ENCODE measurements at regions not wholly inside any gene's neighbourhood (a gene's known extent, or its start where the extent isn't known, plus 50 kb on each side); places are given as distances from the start of the nearest gene placed in this dataset.

- Mint-ChIP-seq H3K36me3 (ENCODE audit: low read depth) (no peaks in the 10 kb centered on the region; the same call in 2 of the 3 replicates), H3K4me3 (no peak overlapping the region), H3K4me1 (peaks cover 12% of the 10 kb centered on the region; the same call in 2 of the 3 replicates), H3K27me3 (ENCODE audit: insufficient read depth, low read depth, poor library complexity) (no peaks in the 10 kb centered on the region), H3K9me3 (no peaks in the 10 kb centered on the region), H3K27ac (no peak overlapping the region)
- H3K4me2 ChIP-seq, result no peak overlapping the region
- ATAC-seq, result no peak
- no peaks in the 10 kb centered on the region for H3F3A ChIP-seq (replicated peaks; ENCODE audit: low read depth)
- H3K4me1 ChIP-seq (ENCODE audit: insufficient read depth), result peaks cover 3% of the 10 kb centered on the region; the same call in 1 of the 2 replicates
- no peak for TF ChIP-seq EZH2 (IDR thresholded peaks at IDR 0.05; ENCODE audit: low read depth, unreplicated experiment)
- no peak for TF ChIP-seq CREB1 (CRISPR knock-in tag; IDR thresholded peaks at IDR 0.05; ENCODE audit: low read depth)
- no peak for TF ChIP-seq ZNF114 (CRISPR knock-in tag; IDR thresholded peaks at IDR 0.05)
- TF ChIP-seq CTCF (conservative IDR thresholded peaks at IDR 0.05; ENCODE audit: low read depth in 2 of 2), result no peak
- no peak for TF ChIP-seq POLR2AphosphoS5 (IDR thresholded peaks at IDR 0.05; ENCODE audit: low read depth)
- no peak for TF ChIP-seq ZNF462 (CRISPR knock-in tag; IDR thresholded peaks at IDR 0.05)
- TF ChIP-seq EZH2phosphoT487 (IDR thresholded peaks at IDR 0.05; ENCODE audit: unreplicated experiment), result no peak
- TF ChIP-seq REST (IDR thresholded peaks at IDR 0.05; ENCODE audit: unreplicated experiment), result no peak
- TF ChIP-seq STAT1 (IDR thresholded peaks at IDR 0.05; ENCODE audit: unreplicated experiment), result no peak
- TF ChIP-seq JUNB (IDR thresholded peaks at IDR 0.05; ENCODE audit: unreplicated experiment), result no peak
- TF ChIP-seq ZNF331 (CRISPR knock-in tag; IDR thresholded peaks at IDR 0.05; ENCODE audit: low read depth), result no peak
- TF ChIP-seq NANOG (IDR thresholded peaks at IDR 0.05; ENCODE audit: borderline replicate concordance), result no peak
- no peak for TF ChIP-seq ETS1 (IDR thresholded peaks at IDR 0.05)
- H4K20me1 ChIP-seq (replicated peaks; ENCODE audit: insufficient read depth), result no peaks in the 10 kb centered on the region
- no peak overlapping the region for H3K27ac ChIP-seq (ENCODE audit: low read depth)
- no peaks in the 10 kb centered on the region for H3K79me2 ChIP-seq (replicated peaks; ENCODE audit: insufficient read depth)
- H3K36me3 ChIP-seq (ENCODE audit: insufficient read depth), result no peaks in the 10 kb centered on the region
- no peak overlapping the region for H2AFZ ChIP-seq
- H3K27me3 ChIP-seq (ENCODE audit: insufficient read depth), result no peaks in the 10 kb centered on the region
- H3K4me3 ChIP-seq, result no peak overlapping the region
- peaks cover 6% of the 10 kb centered on the region for H3K9me2 ChIP-seq (ENCODE audit: insufficient read depth)
- no peak for DNase-seq (ENCODE audit: low spot score)
Measured at GRCh38 chr11:127133061-127133460, 132.5 kb upstream of the KIRREL3 start.

Measured in GM23338 (cell line).